Mesenchymal stem cell (in vitro differentiated cells and primary cell): ENCODE measurements at regions not wholly inside any gene's neighbourhood (a gene's known extent, or its start where the extent isn't known, plus 50 kb on each side); places are given as distances from the start of the nearest gene placed in this dataset.

Experiments used
- DNase-seq: peaks from one replicate; pipeline ENCODE4 v3.0.0-alpha.2; 2013
- H2AFZ ChIP-seq: one replicate; pipeline ENCODE4 v1.6.1; 2013; ENCODE audit warnings: low read depth, mild to moderate bottlenecking, control low read depth, inconsistent platforms, low read length, moderate library complexity
- H2AK5ac ChIP-seq: 2 replicates; pipeline ENCODE4 v1.6.1; 2013; ENCODE audit warnings: low read length, moderate library complexity, mild to moderate bottlenecking, inconsistent platforms; ENCODE audit not compliant: severe bottlenecking
- H2BK120ac ChIP-seq: one replicate; pipeline ENCODE4 v1.6.1; 2013; ENCODE audit warnings: low read depth, mild to moderate bottlenecking, inconsistent platforms, low read length, moderate library complexity
- H2BK12ac ChIP-seq, 2 experiments: one replicate each; pipeline ENCODE4 v1.6.1; 2013; ENCODE audit warnings: inconsistent platforms in 2 of 2, low read length in 2 of 2, mild to moderate bottlenecking in 2 of 2, moderate library complexity in 2 of 2, control low read depth in 1 of 2
- H2BK15ac ChIP-seq: one replicate; pipeline ENCODE4 v1.6.1; 2013; ENCODE audit warnings: mild to moderate bottlenecking, low read depth, inconsistent platforms; ENCODE audit not compliant: poor library complexity, severe bottlenecking
- H2BK5ac ChIP-seq: 2 replicates; pipeline ENCODE4 v1.6.1; 2013; ENCODE audit warnings: low read depth, mild to moderate bottlenecking, low read length, control low read depth, inconsistent platforms; ENCODE audit not compliant: poor library complexity, severe bottlenecking
- H3K14ac ChIP-seq, 2 experiments: one replicate each; pipeline ENCODE4 v1.6.1; 2013; ENCODE audit warnings: inconsistent platforms in 2 of 2, low read length in 2 of 2, control low read depth in 1 of 2, mild to moderate bottlenecking in 1 of 2, moderate library complexity in 1 of 2
- H3K18ac ChIP-seq, 2 experiments: one replicate each; pipeline ENCODE4 v1.6.1; 2013; ENCODE audit warnings: inconsistent platforms in 2 of 2, low read length in 2 of 2, control low read depth in 1 of 2, low read depth in 1 of 2, mild to moderate bottlenecking in 1 of 2
- H3K23ac ChIP-seq, 2 experiments: one replicate each; pipeline ENCODE4 v1.6.1; 2013; ENCODE audit warnings: inconsistent platforms in 2 of 2, low read length in 2 of 2, mild to moderate bottlenecking in 2 of 2, moderate library complexity in 2 of 2, control low read depth in 1 of 2
- H3K27ac ChIP-seq: 2 replicates; pipeline ENCODE4 v1.5.1; 2013; ENCODE audit warnings: mild to moderate bottlenecking, moderate library complexity, low read length, control low read depth, inconsistent platforms; ENCODE audit not compliant: poor library complexity, severe bottlenecking
- H3K27me3 ChIP-seq, 2 experiments: 2 replicates each; pipeline versions ENCODE4 v1.6.1 to v1.7.0; 2013; ENCODE audit warnings: low read length in 2 of 2, mild to moderate bottlenecking in 2 of 2, moderate library complexity in 2 of 2, control low read depth in 1 of 2, inconsistent platforms in 1 of 2; ENCODE audit not compliant: control insufficient read depth in 1 of 2, insufficient read depth in 1 of 2
- H3K36me3 ChIP-seq, 2 experiments: 2 replicates each; pipeline versions ENCODE4 v1.6.1 to v1.7.0; 2013; ENCODE audit warnings: low read length in 2 of 2, control low read depth in 1 of 2, inconsistent platforms in 1 of 2, low read depth in 1 of 2, mild to moderate bottlenecking in 1 of 2; ENCODE audit not compliant: insufficient read depth in 2 of 2, control insufficient read depth in 1 of 2
- H3K4ac ChIP-seq, 2 experiments: one replicate each; pipeline ENCODE4 v1.6.1; 2013; ENCODE audit warnings: inconsistent platforms in 2 of 2, low read length in 2 of 2, mild to moderate bottlenecking in 2 of 2, moderate library complexity in 2 of 2, control low read depth in 1 of 2, low read depth in 1 of 2
- H3K4me1 ChIP-seq: 2 replicates; pipeline ENCODE4 v1.6.1; 2013; ENCODE audit warnings: low read depth, low read length, control low read depth; ENCODE audit not compliant: control insufficient read depth, insufficient read depth
- H3K4me2 ChIP-seq: 2 replicates; pipeline ENCODE4 v1.6.1; 2013; ENCODE audit warnings: low read length, mild to moderate bottlenecking, inconsistent platforms; ENCODE audit not compliant: poor library complexity, severe bottlenecking
- H3K4me3 ChIP-seq, 2 experiments: 2 replicates each; pipeline versions ENCODE4 v1.5.1 to v1.7.0; 2013; ENCODE audit warnings: low read length in 2 of 2, mild to moderate bottlenecking in 2 of 2, control low read depth in 1 of 2, low read depth in 1 of 2; ENCODE audit not compliant: insufficient read depth in 1 of 2
- H3K79me1 ChIP-seq: replicated peaks from 2 replicates; pipeline ENCODE4 v1.6.1; 2013; ENCODE audit warnings: mild to moderate bottlenecking, control low read depth, low read length, inconsistent platforms; ENCODE audit not compliant: poor library complexity, severe bottlenecking
- H3K9ac ChIP-seq: 2 replicates; pipeline ENCODE4 v1.7.0; 2013; ENCODE audit warnings: mild to moderate bottlenecking, low read length, moderate library complexity
- H3K9me3 ChIP-seq: 2 replicates; pipeline ENCODE4 v1.7.0; 2013; ENCODE audit warnings: mild to moderate bottlenecking, low read length; ENCODE audit not compliant: control insufficient read depth
- H4K8ac ChIP-seq: one replicate; pipeline ENCODE4 v1.6.1; 2013; ENCODE audit warnings: inconsistent platforms, mild to moderate bottlenecking, low read length, moderate library complexity
- H4K91ac ChIP-seq: one replicate; pipeline ENCODE4 v1.6.1; 2013; ENCODE audit warnings: mild to moderate bottlenecking, low read length, inconsistent platforms
- WGBS: methylation state at CpG from one replicate; pipeline ENCODE4 v1.1.7; 2013; ENCODE audit warnings: mixed read lengths; 5-methylcytosine and 5-hydroxymethylcytosine counted together

- H3K4me2 ChIP-seq: no peak overlapping the region
- no peaks in the 10 kb centered on the region for H3K36me3 ChIP-seq
- no peak overlapping the region for H2BK120ac ChIP-seq
- H3K27me3 ChIP-seq: no peaks in the 10 kb centered on the region
- H3K79me1 ChIP-seq: no peaks in the 10 kb centered on the region
- H3K23ac ChIP-seq: no peak overlapping the region
- no peak overlapping the region for H3K14ac ChIP-seq
- H3K9me3 ChIP-seq: no peaks in the 10 kb centered on the region
- H2BK15ac ChIP-seq: no peak overlapping the region
- no peak overlapping the region for H4K91ac ChIP-seq
- 90% methylated on average over 2 of the region's 3 CpGs for WGBS
- no peak for DNase-seq
- H3K9ac ChIP-seq: no peak overlapping the region
- no peak overlapping the region for H4K8ac ChIP-seq
- H3K4ac ChIP-seq: no peak overlapping the region
- H3K27ac ChIP-seq: no peak overlapping the region
- no peak overlapping the region for H2AFZ ChIP-seq
- no peak overlapping the region for H2BK12ac ChIP-seq
- no peak overlapping the region for H2AK5ac ChIP-seq
- no peak overlapping the region for H2BK5ac ChIP-seq
- no peak overlapping the region for H3K4me3 ChIP-seq
- H3K18ac ChIP-seq: no peak overlapping the region
- H3K4me1 ChIP-seq: no peaks in the 10 kb centered on the region
These were observed 58.5 kb downstream of the MAIP1 start for GRCh38 chr2:200013906-200014305.

DNA sequence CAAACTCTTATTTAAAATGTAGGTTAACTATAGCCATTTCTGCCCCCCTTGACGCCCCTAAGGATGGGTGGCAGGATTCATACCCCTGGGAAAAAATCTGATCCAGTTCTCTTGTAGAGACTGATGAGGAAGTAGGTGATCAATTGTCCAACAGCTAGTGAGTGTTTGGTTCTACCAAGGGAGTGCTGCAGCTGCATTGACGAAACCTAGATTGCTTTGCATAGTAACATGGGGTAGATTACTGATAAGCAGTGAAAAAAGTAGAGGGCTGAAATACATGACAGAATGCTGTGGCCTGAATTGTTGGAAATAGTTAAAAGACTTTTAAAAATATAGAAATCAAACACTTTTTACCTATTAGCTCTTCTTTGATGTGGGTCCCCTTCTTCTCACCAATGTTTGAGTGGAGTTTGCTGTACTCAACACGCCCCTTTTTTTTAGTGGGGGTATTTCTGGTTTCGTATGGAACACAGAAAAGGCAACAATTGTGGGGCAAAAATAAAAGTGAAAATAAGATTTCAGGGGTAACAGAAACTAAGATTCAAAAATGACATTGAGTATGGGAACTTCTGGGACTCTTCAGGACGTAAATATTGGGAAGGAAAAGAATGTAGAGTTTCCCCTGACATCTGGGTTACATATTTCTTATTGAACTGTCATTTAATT, 66.2 kb downstream of the MAIP1 start:
- Histone ChIP-seq H3K9ac (no peak overlapping the region), H3K4me1 (no peaks in the 10 kb centered on the region), H2BK12ac (no peak overlapping the region), H3K4ac (no peak overlapping the region), H3K14ac (no peak overlapping the region), H2AFZ (no peak overlapping the region), H2AK5ac (no peak overlapping the region), H3K18ac (no peak overlapping the region), H3K27me3 (no peaks in the 10 kb centered on the region), H4K8ac (no peak overlapping the region), H3K27ac (no peak overlapping the region), H3K23ac (no peak overlapping the region), H3K4me3 (no peak overlapping the region), H2BK120ac (no peak overlapping the region), H4K91ac (no peak overlapping the region), H2BK15ac (no peak overlapping the region), H3K4me2 (no peak overlapping the region), H3K36me3 (no peaks in the 10 kb centered on the region), H2BK5ac (no peak overlapping the region), H3K9me3 (no peaks in the 10 kb centered on the region), H3K79me1 (no peaks in the 10 kb centered on the region)
- 76% methylated on average over 5 of the region's 5 CpGs for WGBS
- DNase-seq: no peak

GRCh38 chr2:200022511-200022910, 67.1 kb downstream of the MAIP1 start:
- no peaks in the 10 kb centered on the region for H3K36me3 ChIP-seq
- H2BK5ac ChIP-seq: no peak overlapping the region
- no peak overlapping the region for H3K4me2 ChIP-seq
- DNase-seq: no peak
- H2BK12ac ChIP-seq: no peak overlapping the region
- no peak overlapping the region for H4K8ac ChIP-seq
- H2AK5ac ChIP-seq: no peak overlapping the region
- H3K4me1 ChIP-seq: no peaks in the 10 kb centered on the region
- no peak overlapping the region for H3K18ac ChIP-seq
- H3K27ac ChIP-seq: no peak overlapping the region
- no peak overlapping the region for H3K9ac ChIP-seq
- H4K91ac ChIP-seq: no peak overlapping the region
- no peak overlapping the region for H2AFZ ChIP-seq
- no peak overlapping the region for H3K23ac ChIP-seq
- H2BK15ac ChIP-seq: no peak overlapping the region
- H3K4ac ChIP-seq: no peak overlapping the region
- no peaks in the 10 kb centered on the region for H3K9me3 ChIP-seq
- H3K14ac ChIP-seq: no peak overlapping the region
- no peaks in the 10 kb centered on the region for H3K79me1 ChIP-seq
- 95% methylated on average over 2 of the region's 2 CpGs for WGBS
- H3K4me3 ChIP-seq: no peak overlapping the region
- H3K27me3 ChIP-seq: no peaks in the 10 kb centered on the region
- no peak overlapping the region for H2BK120ac ChIP-seq

GRCh38 chr2:200023570-200023969, 68.2 kb downstream of the MAIP1 start:
- no peak overlapping the region for H3K23ac ChIP-seq
- no peaks in the 10 kb centered on the region for H3K4me1 ChIP-seq
- no peak overlapping the region for H2BK120ac ChIP-seq
- H4K91ac ChIP-seq: no peak overlapping the region
- no peaks in the 10 kb centered on the region for H3K79me1 ChIP-seq
- H2BK5ac ChIP-seq: no peak overlapping the region
- no CpG with 5 or more reads among the region's 1 CpG for WGBS
- no peak overlapping the region for H3K18ac ChIP-seq
- H3K4ac ChIP-seq: no peak overlapping the region
- H3K4me2 ChIP-seq: no peak overlapping the region
- H2BK15ac ChIP-seq: no peak overlapping the region
- no peaks in the 10 kb centered on the region for H3K9me3 ChIP-seq
- H2AFZ ChIP-seq: no peak overlapping the region
- H3K4me3 ChIP-seq: no peak overlapping the region
- H3K14ac ChIP-seq: no peak overlapping the region
- H3K9ac ChIP-seq: no peak overlapping the region
- DNase-seq: no peak
- no peaks in the 10 kb centered on the region for H3K36me3 ChIP-seq
- H2AK5ac ChIP-seq: no peak overlapping the region
- H4K8ac ChIP-seq: no peak overlapping the region
- no peak overlapping the region for H2BK12ac ChIP-seq
- H3K27me3 ChIP-seq: no peaks in the 10 kb centered on the region
- no peak overlapping the region for H3K27ac ChIP-seq
